ENCODE measurements at regions not wholly inside any gene's neighbourhood (a gene's known extent, or its start where the extent isn't known, plus 50 kb on each side); places are given as distances from the start of the nearest gene placed in this dataset.
"Not testable (repeated sequence)": the region's sequence is repeated elsewhere in the genome, so short reads cannot be mapped to it uniquely, and the experiment has no call there.

DNA sequence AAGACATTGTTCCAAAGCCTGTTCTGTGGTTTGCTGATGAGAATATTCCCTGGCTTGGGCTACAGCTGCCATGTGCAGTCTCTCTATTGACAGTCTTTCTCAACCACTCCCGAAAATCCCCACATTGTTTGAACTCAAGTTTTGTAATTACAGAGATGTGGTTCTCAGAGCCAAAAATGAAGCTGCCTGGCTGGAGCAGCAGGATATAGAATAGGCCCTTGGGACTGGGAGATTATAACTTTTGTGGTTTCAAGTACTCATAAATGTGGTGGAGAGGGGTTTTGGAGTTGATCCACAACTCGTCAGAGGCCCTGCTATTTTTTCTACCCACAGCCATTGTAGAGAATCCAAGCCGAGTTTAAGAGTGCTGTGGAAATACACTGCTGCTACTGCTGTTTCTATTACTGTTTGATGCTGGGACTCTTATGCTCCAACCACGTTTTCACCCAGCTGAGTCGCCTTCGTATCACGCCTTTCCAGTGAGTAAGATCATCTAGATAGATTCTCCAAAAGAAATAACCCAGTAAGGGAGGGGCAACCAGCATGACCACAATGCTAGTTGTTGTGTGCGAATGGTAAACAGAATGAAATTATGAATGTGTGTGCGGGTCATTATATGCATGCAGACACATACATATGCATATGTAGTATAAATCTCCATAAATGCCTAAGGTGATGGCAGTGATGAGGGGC is 57.1 kb upstream of the ATXN3L start:
- Histone ChIP-seq H3K27ac (ENCODE audit: low read depth, low read length) (no peak overlapping the region), H3K4me1 (ENCODE audit: control insufficient read depth in 3 of 3, insufficient read depth in 3 of 3, low read length in 3 of 3) (peaks cover 0 to 2% (median 2%) of the 10 kb centered on the region in 3 donors), H3K27me3 (ENCODE audit: control insufficient read depth in 3 of 3, insufficient read depth in 3 of 3, low read length in 3 of 3) (no peaks in the 10 kb centered on the region), H3K9me3 (ENCODE audit: control insufficient read depth in 3 of 3, low read length in 3 of 3) (no peaks in the 10 kb centered on the region), H3K36me3 (ENCODE audit: control insufficient read depth in 3 of 3, insufficient read depth in 3 of 3, low read length in 3 of 3) (no peaks in the 10 kb centered on the region), H3K4me3 (ENCODE audit: low read length in 3 of 3) (no peak overlapping the region), H3K9ac (ENCODE audit: low read depth in 1 of 3, low read length in 3 of 3) (no peak overlapping the region)

DNA sequence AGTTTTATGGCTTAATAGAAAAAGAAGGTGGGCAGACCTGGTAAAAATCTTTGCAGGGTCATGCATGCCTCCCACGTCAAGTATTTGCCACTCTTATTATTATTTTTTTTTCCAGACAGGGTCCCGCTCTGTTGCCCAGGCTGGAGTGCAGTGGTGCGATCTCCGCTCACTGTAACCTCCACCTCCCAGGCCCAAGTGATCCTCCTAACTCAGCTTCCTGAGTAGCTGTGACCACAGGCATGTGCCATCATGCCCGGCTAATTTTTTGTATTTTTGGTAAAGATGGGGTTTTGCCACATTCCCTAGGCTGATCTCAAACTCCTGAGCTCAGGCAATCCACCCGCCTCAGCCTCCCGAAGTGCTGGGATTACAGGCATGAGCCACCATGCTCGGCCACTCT is 55.7 kb upstream of the ATXN3L start:
- not testable (repeated sequence) for H3K4me1 ChIP-seq (ENCODE audit: control insufficient read depth in 3 of 3, insufficient read depth in 3 of 3, low read length in 3 of 3); H3K4me3 ChIP-seq (ENCODE audit: low read length in 3 of 3); H3K27me3 ChIP-seq (ENCODE audit: control insufficient read depth in 3 of 3, insufficient read depth in 3 of 3, low read length in 3 of 3); H3K36me3 ChIP-seq (ENCODE audit: control insufficient read depth in 3 of 3, insufficient read depth in 3 of 3, low read length in 3 of 3); H3K9ac ChIP-seq (ENCODE audit: low read depth in 1 of 3, low read length in 3 of 3); H3K9me3 ChIP-seq (ENCODE audit: control insufficient read depth in 3 of 3, low read length in 3 of 3); H3K27ac ChIP-seq (ENCODE audit: low read depth, low read length)

GRCh38 chrX:13374364-13374763 is 54.5 kb upstream of the ATXN3L start:
- Histone ChIP-seq H3K27me3 (ENCODE audit: control insufficient read depth in 3 of 3, insufficient read depth in 3 of 3, low read length in 3 of 3) (no peaks in the 10 kb centered on the region), H3K4me3 (ENCODE audit: low read length in 3 of 3) (no peak overlapping the region), H3K27ac (ENCODE audit: low read depth, low read length) (no peak overlapping the region), H3K9me3 (ENCODE audit: control insufficient read depth in 3 of 3, low read length in 3 of 3) (no peaks in the 10 kb centered on the region), H3K9ac (ENCODE audit: low read depth in 1 of 3, low read length in 3 of 3) (no peak overlapping the region), H3K36me3 (ENCODE audit: control insufficient read depth in 3 of 3, insufficient read depth in 3 of 3, low read length in 3 of 3) (no peaks in the 10 kb centered on the region), H3K4me1 (ENCODE audit: control insufficient read depth in 3 of 3, insufficient read depth in 3 of 3, low read length in 3 of 3) (peaks cover 0 to 2% (median 2%) of the 10 kb centered on the region in 3 donors)

- Histone ChIP-seq H3K4me3 (ENCODE audit: low read length in 3 of 3) (no peak overlapping the region), H3K27me3 (ENCODE audit: control insufficient read depth in 3 of 3, insufficient read depth in 3 of 3, low read length in 3 of 3) (no peaks in the 10 kb centered on the region), H3K9ac (ENCODE audit: low read depth in 1 of 3, low read length in 3 of 3) (no peak overlapping the region), H3K27ac (ENCODE audit: low read depth, low read length) (peak overlapping the region; percentile 39), H3K4me1 (ENCODE audit: control insufficient read depth in 3 of 3, insufficient read depth in 3 of 3, low read length in 3 of 3) (peaks cover 0 to 2% (median 2%) of the 10 kb centered on the region in 3 donors), H3K36me3 (ENCODE audit: control insufficient read depth in 3 of 3, insufficient read depth in 3 of 3, low read length in 3 of 3) (no peaks in the 10 kb centered on the region), H3K9me3 (ENCODE audit: control insufficient read depth in 3 of 3, low read length in 3 of 3) (no peaks in the 10 kb centered on the region)
Observed at GRCh38 chrX:13373431-13374187, 53.8 kb upstream of the ATXN3L start.

GRCh38 chrX:13373027-13373426 is 53.2 kb upstream of the ATXN3L start:
- H3K36me3 ChIP-seq (ENCODE audit: control insufficient read depth in 3 of 3, insufficient read depth in 3 of 3, low read length in 3 of 3) = no peaks in the 10 kb centered on the region
- no peak overlapping the region for H3K27ac ChIP-seq (ENCODE audit: low read depth, low read length)
- no peak overlapping the region for H3K9ac ChIP-seq (ENCODE audit: low read depth in 1 of 3, low read length in 3 of 3)
- H3K4me1 ChIP-seq (ENCODE audit: control insufficient read depth in 3 of 3, insufficient read depth in 3 of 3, low read length in 3 of 3) = peaks cover 0 to 2% (median 2%) of the 10 kb centered on the region in 3 donors
- no peak overlapping the region for H3K4me3 ChIP-seq (ENCODE audit: low read length in 3 of 3)
- H3K9me3 ChIP-seq (ENCODE audit: control insufficient read depth in 3 of 3, low read length in 3 of 3) = no peaks in the 10 kb centered on the region
- H3K27me3 ChIP-seq (ENCODE audit: control insufficient read depth in 3 of 3, insufficient read depth in 3 of 3, low read length in 3 of 3) = no peaks in the 10 kb centered on the region

DNA sequence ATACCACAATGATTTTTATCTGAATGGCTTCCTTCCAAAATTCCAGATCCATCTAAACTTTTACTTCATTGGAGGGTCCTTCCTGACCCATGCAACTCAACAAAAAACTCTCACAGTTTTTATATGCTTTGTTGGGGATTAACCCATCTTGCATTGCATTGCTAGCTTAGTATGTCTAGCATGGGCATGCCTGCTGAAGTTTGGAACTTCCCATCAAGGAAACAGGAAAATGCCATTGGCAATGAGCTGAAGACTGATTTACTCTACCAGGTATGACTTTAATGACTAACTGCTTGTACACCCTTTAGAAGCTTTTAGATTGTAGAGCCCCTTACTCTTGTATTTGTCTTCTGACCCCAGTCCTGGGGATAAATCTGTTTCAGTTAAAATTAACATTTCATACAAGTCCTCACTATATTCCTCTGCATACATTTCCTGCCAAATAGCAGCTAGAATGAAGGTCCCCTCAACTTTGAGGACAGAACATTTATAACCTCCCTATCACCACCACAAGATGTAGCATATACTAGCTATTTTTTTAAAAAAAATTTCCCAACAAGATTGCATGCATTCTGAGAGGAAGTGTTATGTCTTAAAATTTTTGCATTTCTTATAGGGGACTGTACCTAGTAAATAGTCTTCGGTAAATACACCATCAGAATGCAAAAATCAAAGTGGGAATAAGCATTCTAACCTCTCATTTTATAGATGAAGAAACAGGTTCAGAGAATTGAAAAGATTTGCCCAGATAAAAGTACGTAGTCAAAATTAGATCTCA is 52.5 kb upstream of the ATXN3L start:
- Histone ChIP-seq H3K9ac (ENCODE audit: low read depth in 1 of 3, low read length in 3 of 3) (no peak overlapping the region), H3K4me1 (ENCODE audit: control insufficient read depth in 3 of 3, insufficient read depth in 3 of 3, low read length in 3 of 3) (peaks cover 0 to 2% (median 0%) of the 10 kb centered on the region in 3 donors), H3K9me3 (ENCODE audit: control insufficient read depth in 3 of 3, low read length in 3 of 3) (no peaks in the 10 kb centered on the region), H3K36me3 (ENCODE audit: control insufficient read depth in 3 of 3, insufficient read depth in 3 of 3, low read length in 3 of 3) (no peaks in the 10 kb centered on the region), H3K27me3 (ENCODE audit: control insufficient read depth in 3 of 3, insufficient read depth in 3 of 3, low read length in 3 of 3) (no peaks in the 10 kb centered on the region), H3K27ac (ENCODE audit: low read depth, low read length) (no peak overlapping the region), H3K4me3 (ENCODE audit: low read length in 3 of 3) (no peak overlapping the region)

GRCh38 chrX:13371186-13371585 is 51.3 kb upstream of the ATXN3L start:
- no peaks in the 10 kb centered on the region for H3K4me1 ChIP-seq (ENCODE audit: control insufficient read depth in 3 of 3, insufficient read depth in 3 of 3, low read length in 3 of 3)
- no peaks in the 10 kb centered on the region for H3K9me3 ChIP-seq (ENCODE audit: control insufficient read depth in 3 of 3, low read length in 3 of 3)
- H3K9ac ChIP-seq (ENCODE audit: low read depth in 1 of 3, low read length in 3 of 3) = no peak overlapping the region
- no peaks in the 10 kb centered on the region for H3K36me3 ChIP-seq (ENCODE audit: control insufficient read depth in 3 of 3, insufficient read depth in 3 of 3, low read length in 3 of 3)
- no peak overlapping the region for H3K27ac ChIP-seq (ENCODE audit: low read depth, low read length)
- H3K27me3 ChIP-seq (ENCODE audit: control insufficient read depth in 3 of 3, insufficient read depth in 3 of 3, low read length in 3 of 3) = peaks cover 0 to 6% (median 0%) of the 10 kb centered on the region in 3 donors
- no peak overlapping the region for H3K4me3 ChIP-seq (ENCODE audit: low read length in 3 of 3)

- H3K36me3 ChIP-seq (ENCODE audit: control insufficient read depth in 3 of 3, insufficient read depth in 3 of 3, low read length in 3 of 3) = no peaks in the 10 kb centered on the region
- no peaks in the 10 kb centered on the region for H3K4me1 ChIP-seq (ENCODE audit: control insufficient read depth in 3 of 3, insufficient read depth in 3 of 3, low read length in 3 of 3)
- no peaks in the 10 kb centered on the region for H3K9me3 ChIP-seq (ENCODE audit: control insufficient read depth in 3 of 3, low read length in 3 of 3)
- H3K27me3 ChIP-seq (ENCODE audit: control insufficient read depth in 3 of 3, insufficient read depth in 3 of 3, low read length in 3 of 3) = peaks cover 0 to 6% (median 0%) of the 10 kb centered on the region in 3 donors
- H3K4me3 ChIP-seq (ENCODE audit: low read length in 3 of 3) = no peak overlapping the region
- H3K27ac ChIP-seq (ENCODE audit: low read depth, low read length) = no peak overlapping the region
- no peak overlapping the region for H3K9ac ChIP-seq (ENCODE audit: low read depth in 1 of 3, low read length in 3 of 3)
Observed at GRCh38 chrX:13370713-13371112, 50.9 kb upstream of the ATXN3L start.
